ENCODE measurements at regions not wholly inside any gene's neighbourhood (a gene's known extent, or its start where the extent isn't known, plus 50 kb on each side); places are given as distances from the start of the nearest gene placed in this dataset.

- Histone ChIP-seq H3K27me3 (ENCODE audit: control insufficient read depth, insufficient read depth, low read length) (no peaks in the 10 kb centered on the region), H3K4me3 (ENCODE audit: low read length) (no peak overlapping the region), H3K36me3 (ENCODE audit: control insufficient read depth, insufficient read depth, low read length) (no peaks in the 10 kb centered on the region), H3K4me1 (ENCODE audit: control insufficient read depth, insufficient read depth, low read length) (no peaks in the 10 kb centered on the region), H3K9me3 (ENCODE audit: control insufficient read depth, low read length) (no peaks in the 10 kb centered on the region), H3K9ac (ENCODE audit: low read length) (no peak overlapping the region)
These were observed 134.5 kb downstream of the SEC61B start for GRCh38 chr9:99356512-99356971.

GRCh38 chr9:99357575-99357974, 135.5 kb downstream of the SEC61B start:
- no peak overlapping the region for H3K9ac ChIP-seq (ENCODE audit: low read length)

GRCh38 chr9:99358668-99359067, 136.6 kb downstream of the SEC61B start:
- Histone ChIP-seq H3K9me3 (ENCODE audit: control insufficient read depth, low read length) (no peaks in the 10 kb centered on the region), H3K27me3 (ENCODE audit: control insufficient read depth, insufficient read depth, low read length) (no peaks in the 10 kb centered on the region), H3K9ac (ENCODE audit: low read length) (no peak overlapping the region), H3K4me1 (ENCODE audit: control insufficient read depth, insufficient read depth, low read length) (no peaks in the 10 kb centered on the region), H3K4me3 (ENCODE audit: low read length) (no peak overlapping the region), H3K36me3 (ENCODE audit: control insufficient read depth, insufficient read depth, low read length) (no peaks in the 10 kb centered on the region)

More at GRCh38 chr9:99357575-99357974, 135.5 kb downstream of the SEC61B start:
- Histone ChIP-seq H3K4me3 (ENCODE audit: low read length) (no peak overlapping the region), H3K27me3 (ENCODE audit: control insufficient read depth, insufficient read depth, low read length) (no peaks in the 10 kb centered on the region), H3K36me3 (ENCODE audit: control insufficient read depth, insufficient read depth, low read length) (no peaks in the 10 kb centered on the region), H3K9me3 (ENCODE audit: control insufficient read depth, low read length) (no peaks in the 10 kb centered on the region), H3K4me1 (ENCODE audit: control insufficient read depth, insufficient read depth, low read length) (no peaks in the 10 kb centered on the region)

- Histone ChIP-seq H3K27me3 (ENCODE audit: control insufficient read depth, insufficient read depth, low read length) (no peaks in the 10 kb centered on the region), H3K4me3 (ENCODE audit: low read length) (no peak overlapping the region), H3K9me3 (ENCODE audit: control insufficient read depth, low read length) (no peaks in the 10 kb centered on the region), H3K4me1 (ENCODE audit: control insufficient read depth, insufficient read depth, low read length) (no peaks in the 10 kb centered on the region), H3K9ac (ENCODE audit: low read length) (no peak overlapping the region), H3K36me3 (ENCODE audit: control insufficient read depth, insufficient read depth, low read length) (no peaks in the 10 kb centered on the region)
These were observed 137.3 kb downstream of the SEC61B start for GRCh38 chr9:99359336-99359735.

GRCh38 chr9:99360026-99360425, 137.9 kb downstream of the SEC61B start:
- Histone ChIP-seq H3K27me3 (ENCODE audit: control insufficient read depth, insufficient read depth, low read length) (no peaks in the 10 kb centered on the region), H3K9me3 (ENCODE audit: control insufficient read depth, low read length) (no peaks in the 10 kb centered on the region), H3K4me3 (ENCODE audit: low read length) (no peak overlapping the region), H3K4me1 (ENCODE audit: control insufficient read depth, insufficient read depth, low read length) (no peaks in the 10 kb centered on the region), H3K36me3 (ENCODE audit: control insufficient read depth, insufficient read depth, low read length) (no peaks in the 10 kb centered on the region), H3K9ac (ENCODE audit: low read length) (no peak overlapping the region)

GRCh38 chr9:99361817-99362216, 139.7 kb downstream of the SEC61B start:
- H3K9ac ChIP-seq (ENCODE audit: low read length): no peak overlapping the region
- no peaks in the 10 kb centered on the region for H3K27me3 ChIP-seq (ENCODE audit: control insufficient read depth, insufficient read depth, low read length)
- no peak overlapping the region for H3K4me3 ChIP-seq (ENCODE audit: low read length)
- no peaks in the 10 kb centered on the region for H3K9me3 ChIP-seq (ENCODE audit: control insufficient read depth, low read length)
- no peaks in the 10 kb centered on the region for H3K4me1 ChIP-seq (ENCODE audit: control insufficient read depth, insufficient read depth, low read length)
- H3K36me3 ChIP-seq (ENCODE audit: control insufficient read depth, insufficient read depth, low read length): no peaks in the 10 kb centered on the region

GRCh38 chr9:99362321-99362720, 140.2 kb downstream of the SEC61B start:
- Histone ChIP-seq H3K4me3 (ENCODE audit: low read length) (no peak overlapping the region), H3K27me3 (ENCODE audit: control insufficient read depth, insufficient read depth, low read length) (no peaks in the 10 kb centered on the region), H3K9me3 (ENCODE audit: control insufficient read depth, low read length) (no peaks in the 10 kb centered on the region), H3K9ac (ENCODE audit: low read length) (no peak overlapping the region), H3K4me1 (ENCODE audit: control insufficient read depth, insufficient read depth, low read length) (no peaks in the 10 kb centered on the region), H3K36me3 (ENCODE audit: control insufficient read depth, insufficient read depth, low read length) (no peaks in the 10 kb centered on the region)

- Histone ChIP-seq H3K4me3 (ENCODE audit: low read length) (no peak overlapping the region), H3K27me3 (ENCODE audit: control insufficient read depth, insufficient read depth, low read length) (peaks cover 1% of the 10 kb centered on the region), H3K36me3 (ENCODE audit: control insufficient read depth, insufficient read depth, low read length) (no peaks in the 10 kb centered on the region), H3K4me1 (ENCODE audit: control insufficient read depth, insufficient read depth, low read length) (no peaks in the 10 kb centered on the region), H3K9ac (ENCODE audit: low read length) (no peak overlapping the region), H3K9me3 (ENCODE audit: control insufficient read depth, low read length) (no peaks in the 10 kb centered on the region)
These were observed 141.4 kb downstream of the SEC61B start for GRCh38 chr9:99363509-99363908.

- no peak overlapping the region for H3K9ac ChIP-seq (ENCODE audit: low read length)
- peaks cover 10% of the 10 kb centered on the region for H3K27me3 ChIP-seq (ENCODE audit: control insufficient read depth, insufficient read depth, low read length)
- no peaks in the 10 kb centered on the region for H3K4me1 ChIP-seq (ENCODE audit: control insufficient read depth, insufficient read depth, low read length)
- no peaks in the 10 kb centered on the region for H3K36me3 ChIP-seq (ENCODE audit: control insufficient read depth, insufficient read depth, low read length)
- no peak overlapping the region for H3K4me3 ChIP-seq (ENCODE audit: low read length)
- no peaks in the 10 kb centered on the region for H3K9me3 ChIP-seq (ENCODE audit: control insufficient read depth, low read length)
These were observed 143.3 kb downstream of the SEC61B start for GRCh38 chr9:99365233-99365980.

GRCh38 chr9:99366183-99366582, 144.1 kb downstream of the SEC61B start:
- Histone ChIP-seq H3K27me3 (ENCODE audit: control insufficient read depth, insufficient read depth, low read length) (peaks cover 10% of the 10 kb centered on the region), H3K4me1 (ENCODE audit: control insufficient read depth, insufficient read depth, low read length) (no peaks in the 10 kb centered on the region), H3K4me3 (ENCODE audit: low read length) (no peak overlapping the region), H3K9me3 (ENCODE audit: control insufficient read depth, low read length) (no peaks in the 10 kb centered on the region), H3K9ac (ENCODE audit: low read length) (no peak overlapping the region), H3K36me3 (ENCODE audit: control insufficient read depth, insufficient read depth, low read length) (no peaks in the 10 kb centered on the region)

- no peaks in the 10 kb centered on the region for H3K9me3 ChIP-seq (ENCODE audit: control insufficient read depth, low read length)
- H3K27me3 ChIP-seq (ENCODE audit: control insufficient read depth, insufficient read depth, low read length): peaks cover 10% of the 10 kb centered on the region
- no peaks in the 10 kb centered on the region for H3K4me1 ChIP-seq (ENCODE audit: control insufficient read depth, insufficient read depth, low read length)
- H3K36me3 ChIP-seq (ENCODE audit: control insufficient read depth, insufficient read depth, low read length): no peaks in the 10 kb centered on the region
- H3K4me3 ChIP-seq (ENCODE audit: low read length): no peak overlapping the region
- no peak overlapping the region for H3K9ac ChIP-seq (ENCODE audit: low read length)
These were observed 144.5 kb downstream of the SEC61B start for GRCh38 chr9:99366621-99367020.

GRCh38 chr9:99368341-99369326, 146.6 kb downstream of the SEC61B start:
- Histone ChIP-seq H3K9me3 (ENCODE audit: control insufficient read depth, low read length) (no peaks in the 10 kb centered on the region), H3K27me3 (ENCODE audit: control insufficient read depth, insufficient read depth, low read length) (peaks cover 10% of the 10 kb centered on the region), H3K36me3 (ENCODE audit: control insufficient read depth, insufficient read depth, low read length) (no peaks in the 10 kb centered on the region), H3K4me3 (ENCODE audit: low read length) (no peak overlapping the region), H3K9ac (ENCODE audit: low read length) (no peak overlapping the region), H3K4me1 (ENCODE audit: control insufficient read depth, insufficient read depth, low read length) (no peaks in the 10 kb centered on the region)

Data from mucosa of stomach (tissue), 1 donor.